Colonic mucosa (tissue), 4 donors: ENCODE measurements at regions not wholly inside any gene's neighbourhood (a gene's known extent, or its start where the extent isn't known, plus 50 kb on each side); places are given as distances from the start of the nearest gene placed in this dataset.

ENCODE experiments used
- DNase-seq: peaks from one replicate; pipeline ENCODE4 v3.0.0-alpha.2; 2020
- H3K27ac ChIP-seq: fragments of 200-600 bp; one replicate; pipeline ENCODE4 v1.8.0; 2021
- H3K27me3 ChIP-seq: fragments of 200-600 bp; one replicate; pipeline ENCODE4 v1.8.0; 2021
- H3K36me3 ChIP-seq: fragments of 200-600 bp; one replicate; pipeline ENCODE4 v1.8.0; 2021
- H3K4me1 ChIP-seq: fragments of 200-600 bp; one replicate; pipeline ENCODE4 v1.8.0; 2021; ENCODE audit warnings: mild to moderate bottlenecking
- H3K4me3 ChIP-seq: fragments of 200-600 bp; one replicate; pipeline ENCODE4 v1.8.0; 2021
- H3K9ac ChIP-seq, 2 donors: one replicate each; pipeline ENCODE4 v1.7.0; 2013; ENCODE audit warnings: control low read depth in 2 of 2, low read depth in 2 of 2, low read length in 2 of 2
- H3K9me3 ChIP-seq: fragments of 200-600 bp; one replicate; pipeline ENCODE4 v1.8.0; 2021
- CTCF ChIP-seq: fragments of 200-600 bp; IDR thresholded peaks from one replicate; pipeline ENCODE4 v1.8.0; 2022; ENCODE audit warnings: antibody characterized with exemption, mild to moderate bottlenecking
- intact Hi-C: fragments of 100-400 bp; cut with DNase I; formaldehyde crosslinking; loops from one replicate; pipeline ENCODE4 v1.14.1; 2022
- donor health status: healthy.
- donor health status: DM: no; HTN: no; CAD: no.
- donor health status: DM: no; HTN: no; CAD: no.

- no peak overlapping the region for H3K4me3 ChIP-seq
- H3K36me3 ChIP-seq: no peaks in the 10 kb centered on the region
- intact Hi-C loops: no loop called here
- H3K9me3 ChIP-seq: no peaks in the 10 kb centered on the region
- TF ChIP-seq CTCF: no peak
- H3K4me1 ChIP-seq: no peaks in the 10 kb centered on the region
- no peaks in the 10 kb centered on the region for H3K27me3 ChIP-seq
- no peak overlapping the region for H3K9ac ChIP-seq
- H3K27ac ChIP-seq: no peak overlapping the region
- no peak for DNase-seq
Measured at GRCh38 chr20:4483486-4483885, 202.8 kb upstream of the PRNP start.

GRCh38 chr20:4480104-4480503 lies 206.2 kb upstream of the PRNP start:
- H3K9ac ChIP-seq: no peak overlapping the region
- H3K27ac ChIP-seq: no peak overlapping the region
- no peaks in the 10 kb centered on the region for H3K4me1 ChIP-seq
- intact Hi-C loops: no loop called here
- H3K27me3 ChIP-seq: no peaks in the 10 kb centered on the region
- H3K4me3 ChIP-seq: no peak overlapping the region
- no peak for TF ChIP-seq CTCF
- H3K9me3 ChIP-seq: no peaks in the 10 kb centered on the region
- DNase-seq: no peak
- H3K36me3 ChIP-seq: no peaks in the 10 kb centered on the region

- DNase-seq: no peak
- no peak for TF ChIP-seq CTCF
- no peaks in the 10 kb centered on the region for H3K36me3 ChIP-seq
Measured at GRCh38 chr20:4476903-4477500, 209.3 kb upstream of the PRNP start.

GRCh38 chr20:4472906-4473305 lies 213.3 kb upstream of the PRNP start:
- Histone ChIP-seq H3K9me3 (no peaks in the 10 kb centered on the region), H3K27ac (no peak overlapping the region), H3K4me1 (no peaks in the 10 kb centered on the region), H3K4me3 (no peak overlapping the region), H3K36me3 (no peaks in the 10 kb centered on the region), H3K9ac (no peak overlapping the region), H3K27me3 (no peaks in the 10 kb centered on the region)
- no peak for DNase-seq
- intact Hi-C loops: no loop called here
- TF ChIP-seq CTCF: no peak

More at GRCh38 chr20:4476903-4477500, 209.3 kb upstream of the PRNP start:
- no peak overlapping the region for H3K27ac ChIP-seq
- H3K4me1 ChIP-seq: no peaks in the 10 kb centered on the region
- no peaks in the 10 kb centered on the region for H3K27me3 ChIP-seq
- intact Hi-C loops: no loop called here
- no peaks in the 10 kb centered on the region for H3K9me3 ChIP-seq
- H3K9ac ChIP-seq: no peak overlapping the region
- H3K4me3 ChIP-seq: no peak overlapping the region

- no peaks in the 10 kb centered on the region for H3K4me1 ChIP-seq
- no peaks in the 10 kb centered on the region for H3K36me3 ChIP-seq
- no peak for TF ChIP-seq CTCF
- no peak for DNase-seq
- no peak overlapping the region for H3K27ac ChIP-seq
- intact Hi-C loops: no loop called here
- H3K9me3 ChIP-seq: no peaks in the 10 kb centered on the region
- no peak overlapping the region for H3K4me3 ChIP-seq
- H3K27me3 ChIP-seq: no peaks in the 10 kb centered on the region
- no peak overlapping the region for H3K9ac ChIP-seq
Measured at GRCh38 chr20:4471221-4471620, 215.0 kb upstream of the PRNP start.
